ENCODE measurements at regions not wholly inside any gene's neighbourhood (a gene's known extent, or its start where the extent isn't known, plus 50 kb on each side); places are given as distances from the start of the nearest gene placed in this dataset.

DNA sequence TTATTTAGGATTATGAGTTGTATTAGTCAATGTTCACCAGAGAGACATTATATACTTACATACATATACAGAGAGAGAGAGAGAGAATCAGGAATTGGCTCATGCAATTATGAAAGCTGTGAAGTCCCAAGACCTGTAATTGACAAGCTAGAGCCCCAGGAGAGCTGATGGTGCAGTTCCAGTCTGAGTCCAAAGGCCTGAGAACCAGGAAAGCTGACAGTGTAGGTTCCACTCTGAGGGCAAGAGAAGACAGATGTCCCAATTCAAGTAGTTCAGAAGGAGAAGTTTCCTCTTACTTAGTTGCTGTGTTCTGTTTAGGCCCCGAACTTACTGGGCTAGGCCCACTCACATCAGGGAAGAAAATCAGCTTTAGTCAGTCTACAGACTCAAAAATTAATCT, 76.4 kb upstream of the FICD start:
- no peak for DNase-seq (ENCODE audit: low spot score)
- H3K27ac Mint-ChIP-seq (ENCODE audit: unreplicated experiment): no peak overlapping the region
- TF ChIP-seq, protein P1, sequence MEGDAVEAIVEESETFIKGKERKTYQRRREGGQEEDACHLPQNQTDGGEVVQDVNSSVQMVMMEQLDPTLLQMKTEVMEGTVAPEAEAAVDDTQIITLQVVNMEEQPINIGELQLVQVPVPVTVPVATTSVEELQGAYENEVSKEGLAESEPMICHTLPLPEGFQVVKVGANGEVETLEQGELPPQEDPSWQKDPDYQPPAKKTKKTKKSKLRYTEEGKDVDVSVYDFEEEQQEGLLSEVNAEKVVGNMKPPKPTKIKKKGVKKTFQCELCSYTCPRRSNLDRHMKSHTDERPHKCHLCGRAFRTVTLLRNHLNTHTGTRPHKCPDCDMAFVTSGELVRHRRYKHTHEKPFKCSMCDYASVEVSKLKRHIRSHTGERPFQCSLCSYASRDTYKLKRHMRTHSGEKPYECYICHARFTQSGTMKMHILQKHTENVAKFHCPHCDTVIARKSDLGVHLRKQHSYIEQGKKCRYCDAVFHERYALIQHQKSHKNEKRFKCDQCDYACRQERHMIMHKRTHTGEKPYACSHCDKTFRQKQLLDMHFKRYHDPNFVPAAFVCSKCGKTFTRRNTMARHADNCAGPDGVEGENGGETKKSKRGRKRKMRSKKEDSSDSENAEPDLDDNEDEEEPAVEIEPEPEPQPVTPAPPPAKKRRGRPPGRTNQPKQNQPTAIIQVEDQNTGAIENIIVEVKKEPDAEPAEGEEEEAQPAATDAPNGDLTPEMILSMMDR (IDR thresholded peaks at IDR 0.05): no peak

DNA sequence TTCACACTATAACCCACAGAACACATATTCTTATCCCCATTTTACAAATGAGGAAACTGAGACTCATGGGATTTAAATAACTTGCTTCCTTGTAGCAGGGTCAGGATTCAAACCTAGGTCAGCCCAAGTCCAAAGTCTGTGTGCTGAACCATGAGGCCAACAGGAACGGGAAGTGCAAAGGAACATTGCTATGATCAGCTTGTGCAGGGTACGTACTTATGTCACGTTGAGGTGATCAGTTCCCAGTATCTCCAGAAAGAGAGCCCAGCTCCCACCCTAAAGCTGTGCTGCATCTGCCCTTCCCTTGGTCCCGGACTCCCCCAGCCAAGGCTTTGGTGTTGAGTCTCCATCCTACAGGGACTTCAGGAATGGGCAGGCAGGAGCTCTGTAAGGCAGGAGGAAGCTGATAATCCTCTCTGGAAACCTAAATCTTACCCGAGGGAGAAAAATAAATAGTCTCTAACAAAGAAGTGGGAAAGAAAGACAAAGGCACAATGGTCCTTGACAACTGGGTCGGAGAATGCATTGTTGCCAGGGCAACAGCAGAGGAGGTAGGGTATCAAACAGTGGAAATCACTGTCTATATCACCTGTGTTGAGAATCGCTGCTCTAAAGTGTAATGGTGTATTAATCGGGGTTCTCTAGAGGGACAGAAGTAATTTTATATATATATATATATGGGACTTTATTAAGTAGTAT, 82.5 kb upstream of the FICD start:
- H3K27me3 Mint-ChIP-seq (ENCODE audit: low read depth): peaks cover 3% of the 10 kb centered on the region
- no peak overlapping the region for H3K4me3 Mint-ChIP-seq (ENCODE audit: unreplicated experiment)
- DNase-seq (ENCODE audit: low spot score): no peak
- no peaks in the 10 kb centered on the region for H3K9me3 Mint-ChIP-seq (ENCODE audit: low read depth)
- TF ChIP-seq, protein P1 (IDR thresholded peaks at IDR 0.05): no peak
- no peaks in the 10 kb centered on the region for H3K4me1 Mint-ChIP-seq (ENCODE audit: low read depth)
- H3K36me3 Mint-ChIP-seq (ENCODE audit: low read depth): no peaks in the 10 kb centered on the region
- H3K27ac Mint-ChIP-seq (ENCODE audit: unreplicated experiment): no peak overlapping the region

More for the DNA sequence above, 76.4 kb upstream of the FICD start:
- Mint-ChIP-seq H3K4me3 (ENCODE audit: unreplicated experiment) (no peak overlapping the region), H3K27me3 (ENCODE audit: low read depth) (peaks cover 6% of the 10 kb centered on the region), H3K4me1 (ENCODE audit: low read depth) (peaks cover 7% of the 10 kb centered on the region), H3K9me3 (ENCODE audit: low read depth) (no peaks in the 10 kb centered on the region), H3K36me3 (ENCODE audit: low read depth) (no peaks in the 10 kb centered on the region)

DNA sequence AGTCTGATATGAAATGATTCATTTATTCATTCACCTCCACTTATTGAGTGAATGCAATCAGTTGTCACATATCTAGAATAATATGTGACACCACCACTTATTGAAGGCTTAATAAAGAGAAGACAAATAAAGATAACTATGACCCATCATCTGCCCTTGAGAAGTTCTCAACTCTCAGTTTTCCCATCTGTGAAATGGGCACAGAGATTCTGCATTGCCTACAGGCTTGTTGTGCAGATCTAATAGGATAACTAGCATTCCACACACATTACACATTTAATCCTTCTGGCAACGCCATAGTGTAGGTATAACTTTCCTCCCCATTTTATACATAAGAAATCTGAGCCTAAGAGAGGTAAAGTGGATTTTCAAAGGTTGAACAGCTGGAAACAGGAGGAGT, 84.2 kb upstream of the FICD start:
- TF ChIP-seq, protein P1 (IDR thresholded peaks at IDR 0.05): no peak
- Mint-ChIP-seq H3K27me3 (ENCODE audit: low read depth) (peaks cover 9% of the 10 kb centered on the region), H3K27ac (ENCODE audit: unreplicated experiment) (no peak overlapping the region), H3K36me3 (ENCODE audit: low read depth) (no peaks in the 10 kb centered on the region), H3K4me3 (ENCODE audit: unreplicated experiment) (no peak overlapping the region), H3K4me1 (ENCODE audit: low read depth) (no peaks in the 10 kb centered on the region), H3K9me3 (ENCODE audit: low read depth) (no peaks in the 10 kb centered on the region)
- no peak for DNase-seq (ENCODE audit: low spot score)

DNA sequence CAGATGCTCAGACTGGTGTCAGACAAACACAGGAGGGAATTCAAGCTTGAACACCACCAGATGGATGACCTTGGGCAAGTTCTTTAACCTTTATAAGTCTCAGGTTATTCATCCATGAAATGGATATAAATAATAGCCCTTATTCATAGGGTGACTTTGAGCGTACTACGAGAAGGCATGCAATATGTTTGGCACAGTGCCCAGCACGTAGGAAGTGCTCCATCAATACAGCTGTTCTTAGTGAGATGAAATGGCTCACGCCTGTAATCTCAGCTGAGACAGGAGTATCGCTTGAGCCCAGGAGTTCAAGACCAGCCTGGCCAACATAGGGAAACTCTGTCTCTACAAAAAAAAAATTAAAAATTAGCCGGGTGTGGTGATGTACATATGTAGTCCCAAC, 84.8 kb upstream of the FICD start:
- Mint-ChIP-seq H3K4me3 (ENCODE audit: unreplicated experiment) (no peak overlapping the region), H3K9me3 (ENCODE audit: low read depth) (no peaks in the 10 kb centered on the region), H3K36me3 (ENCODE audit: low read depth) (no peaks in the 10 kb centered on the region), H3K27me3 (ENCODE audit: low read depth) (peaks cover 11% of the 10 kb centered on the region), H3K27ac (ENCODE audit: unreplicated experiment) (no peak overlapping the region), H3K4me1 (ENCODE audit: low read depth) (no peaks in the 10 kb centered on the region)
- no peak for DNase-seq (ENCODE audit: low spot score)
- TF ChIP-seq, protein P1 (IDR thresholded peaks at IDR 0.05): no peak

DNA sequence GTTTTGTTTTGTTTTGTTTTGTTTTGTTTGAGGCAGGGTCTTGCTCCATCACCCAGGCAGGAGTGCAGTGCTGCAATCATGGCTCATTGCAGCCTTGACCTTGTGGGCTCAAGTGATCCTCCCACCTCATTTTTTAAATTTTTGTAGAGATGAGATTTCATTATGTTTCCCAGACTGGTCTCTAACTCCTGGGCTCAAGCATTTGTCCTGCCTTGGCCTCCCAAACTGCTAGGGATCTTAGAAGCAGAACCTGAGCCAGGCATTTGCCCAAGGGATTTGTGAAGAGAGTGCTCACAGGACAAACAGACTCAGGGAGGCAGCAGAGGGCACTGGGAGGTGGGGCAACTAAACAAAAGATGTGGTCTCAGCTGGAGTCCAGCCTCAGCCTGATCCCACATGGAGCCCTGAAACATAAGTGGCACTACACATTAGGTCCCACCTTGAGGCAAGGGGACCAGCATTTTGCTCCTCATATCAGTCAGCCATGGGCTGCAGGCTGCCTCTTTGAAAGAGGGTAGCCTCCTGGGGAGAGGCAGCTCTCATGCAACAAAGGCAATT, 86.2 kb upstream of the CMKLR1 start:
- H3K4me1 Mint-ChIP-seq (ENCODE audit: low read depth): no peaks in the 10 kb centered on the region
- peaks cover 8% of the 10 kb centered on the region for H3K27me3 Mint-ChIP-seq (ENCODE audit: low read depth)
- DNase-seq (ENCODE audit: low spot score): no peak
- TF ChIP-seq, protein P1 (IDR thresholded peaks at IDR 0.05): no peak
- H3K4me3 Mint-ChIP-seq (ENCODE audit: unreplicated experiment): no peak overlapping the region
- no peaks in the 10 kb centered on the region for H3K9me3 Mint-ChIP-seq (ENCODE audit: low read depth)
- H3K36me3 Mint-ChIP-seq (ENCODE audit: low read depth): no peaks in the 10 kb centered on the region
- H3K27ac Mint-ChIP-seq (ENCODE audit: unreplicated experiment): no peak overlapping the region

Measured in chondrocyte (in vitro differentiated cells).